Smooth muscle cell of the brain vasculature (primary cell): ENCODE measurements at regions not wholly inside any gene's neighbourhood (a gene's known extent, or its start where the extent isn't known, plus 50 kb on each side); places are given as distances from the start of the nearest gene placed in this dataset.
"Not testable (repeated sequence)": the region's sequence is repeated elsewhere in the genome, so short reads cannot be mapped to it uniquely, and the experiment has no call there.

Source experiments
- DNase-seq: peaks from one replicate; pipeline ENCODE4 v3.0.0-alpha.2; 2012; ENCODE audit warnings: low read depth, low spot score

DNA sequence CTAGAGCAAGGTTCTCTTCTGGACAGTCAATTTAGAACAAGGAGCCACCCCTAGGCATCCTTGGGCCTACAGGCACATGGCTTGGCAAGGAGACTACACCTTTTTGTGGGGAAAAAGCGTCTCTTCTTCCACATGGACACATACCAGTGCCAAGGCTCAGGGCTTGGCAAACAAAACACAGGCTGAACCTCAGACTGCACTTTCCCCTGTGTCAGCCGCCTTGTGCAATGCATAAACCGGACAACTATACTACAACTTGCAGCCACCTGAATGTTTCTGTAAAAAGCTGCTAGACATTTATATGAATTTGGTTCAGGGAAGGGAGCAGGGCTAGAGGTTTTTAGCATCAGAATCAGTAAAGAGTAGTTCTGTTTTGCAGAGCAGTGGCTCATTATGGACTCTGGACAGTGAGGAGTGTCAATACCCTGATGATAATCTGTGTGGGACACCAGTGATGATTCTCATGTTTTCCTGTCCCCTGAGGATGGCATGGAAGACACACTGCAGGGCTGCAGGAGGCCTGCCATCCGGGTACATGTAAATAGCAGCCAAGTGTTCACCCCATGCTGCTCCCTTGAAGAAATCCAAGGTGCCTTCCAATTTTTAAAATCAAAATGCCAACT, 118.9 kb downstream of the GATA3 start:
- no peak for DNase-seq

DNA sequence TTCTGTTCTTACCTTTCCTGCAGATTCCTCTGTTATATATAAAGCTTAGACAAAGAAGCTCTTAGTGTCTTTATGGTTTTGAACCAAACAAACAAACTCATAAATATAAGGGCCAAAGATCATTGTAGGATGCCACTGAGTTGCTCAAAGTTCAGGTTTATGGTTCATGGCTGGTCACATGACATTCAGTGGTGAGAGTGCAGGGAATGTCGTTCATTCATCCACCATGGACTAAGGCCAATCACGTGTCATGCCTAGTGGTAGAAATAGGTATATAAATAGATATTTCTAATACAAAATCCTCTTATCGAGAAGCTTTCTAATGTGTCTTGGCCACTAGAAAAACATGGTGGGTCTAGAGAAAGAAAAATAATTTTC, 119.4 kb downstream of the GATA3 start:
- DNase-seq = no peak

DNA sequence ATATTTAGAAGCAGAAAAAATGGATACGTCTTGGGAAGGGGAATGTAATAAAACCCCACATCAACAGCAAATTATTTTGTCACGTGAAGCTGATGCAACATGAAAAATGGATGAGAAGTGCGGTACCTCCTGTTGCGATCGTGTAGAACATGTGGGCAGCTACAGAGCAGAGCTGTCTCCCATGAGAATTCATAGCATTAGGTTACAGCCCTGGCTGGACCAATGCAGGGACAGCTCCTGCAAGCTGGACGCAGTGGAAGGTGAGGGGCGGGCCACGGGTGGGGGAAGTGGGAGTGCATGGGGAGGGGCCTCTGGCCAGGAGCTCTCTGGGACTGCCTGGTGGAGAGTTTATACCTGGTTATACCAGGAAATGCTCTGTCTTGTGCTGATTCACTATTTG, 120.3 kb downstream of the GATA3 start:
- no peak for DNase-seq

DNA sequence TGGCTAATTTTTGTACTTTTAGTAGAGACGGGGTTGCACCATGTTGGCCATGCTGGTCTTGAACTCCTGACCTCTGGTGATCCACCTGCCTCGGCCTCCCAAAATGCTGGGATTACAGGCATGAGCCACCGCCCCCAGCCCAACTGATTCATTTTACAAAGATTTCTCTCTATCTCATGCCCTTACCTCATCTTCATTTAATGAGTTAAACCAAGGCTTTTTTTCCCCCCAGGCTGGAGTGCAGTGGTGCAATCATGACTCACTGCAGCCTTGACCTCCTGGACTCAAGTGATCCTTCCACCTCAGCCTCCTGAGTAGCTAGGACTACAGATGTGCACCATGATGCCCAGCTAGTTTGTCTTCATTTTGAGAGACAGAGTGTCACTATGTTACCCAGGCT, 123.0 kb downstream of the GATA3 start:
- DNase-seq = not testable (repeated sequence)

DNA sequence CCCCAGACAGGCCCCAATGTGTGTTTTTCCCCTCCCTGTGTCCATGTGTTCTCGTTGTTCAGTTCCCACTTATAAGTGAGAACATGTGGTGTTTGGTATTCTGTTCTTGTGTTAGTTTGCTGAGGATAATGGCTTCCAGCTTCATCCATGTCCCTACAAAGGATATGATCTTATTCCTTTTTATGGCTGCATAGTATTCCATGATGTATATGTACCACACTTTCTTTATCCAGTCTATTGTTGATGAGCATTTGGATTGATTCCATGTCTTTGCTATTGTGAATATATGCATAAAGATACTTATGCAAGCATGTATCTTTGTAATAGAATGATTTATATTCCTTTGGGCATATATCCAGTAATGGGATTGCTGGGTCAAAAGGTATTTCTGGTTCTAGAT, 125.3 kb downstream of the GATA3 start:
- DNase-seq = not testable (repeated sequence)

DNA sequence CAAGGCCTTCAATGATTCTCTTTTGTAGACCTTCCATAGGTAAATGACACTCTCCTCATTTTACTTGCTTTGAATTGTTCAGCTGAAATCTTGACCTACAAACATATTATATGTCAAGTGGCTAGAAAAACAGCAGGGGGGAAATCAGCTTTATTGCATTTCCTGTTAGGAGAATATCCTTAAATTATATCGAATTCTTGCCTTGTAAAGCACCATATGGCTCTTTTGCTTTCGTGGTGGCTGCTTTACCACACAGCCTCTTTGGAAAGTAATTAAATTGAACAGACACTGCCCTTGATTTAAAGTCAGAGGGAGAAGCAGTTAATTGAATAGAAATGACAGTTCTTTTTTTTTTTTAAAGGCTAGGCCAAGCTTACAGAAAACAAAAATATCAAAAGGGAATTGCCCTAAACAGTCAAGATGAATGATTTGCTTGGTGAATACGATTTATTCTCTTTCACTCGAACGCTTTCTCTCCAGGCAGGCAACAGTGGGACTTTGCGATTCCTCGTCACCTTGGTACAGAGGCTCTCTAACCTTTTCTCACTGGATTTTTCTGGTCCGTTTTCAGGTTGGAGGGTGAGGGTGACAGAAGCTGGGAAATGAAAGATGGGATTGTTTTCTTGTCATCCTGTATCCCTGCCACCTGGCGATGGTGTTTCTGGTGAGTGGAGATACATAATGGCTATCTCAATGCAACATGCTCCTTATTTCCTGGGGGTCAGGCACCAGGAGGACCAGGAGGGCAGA, 126.0 kb downstream of the GATA3 start:
- DNase-seq = no peak

DNA sequence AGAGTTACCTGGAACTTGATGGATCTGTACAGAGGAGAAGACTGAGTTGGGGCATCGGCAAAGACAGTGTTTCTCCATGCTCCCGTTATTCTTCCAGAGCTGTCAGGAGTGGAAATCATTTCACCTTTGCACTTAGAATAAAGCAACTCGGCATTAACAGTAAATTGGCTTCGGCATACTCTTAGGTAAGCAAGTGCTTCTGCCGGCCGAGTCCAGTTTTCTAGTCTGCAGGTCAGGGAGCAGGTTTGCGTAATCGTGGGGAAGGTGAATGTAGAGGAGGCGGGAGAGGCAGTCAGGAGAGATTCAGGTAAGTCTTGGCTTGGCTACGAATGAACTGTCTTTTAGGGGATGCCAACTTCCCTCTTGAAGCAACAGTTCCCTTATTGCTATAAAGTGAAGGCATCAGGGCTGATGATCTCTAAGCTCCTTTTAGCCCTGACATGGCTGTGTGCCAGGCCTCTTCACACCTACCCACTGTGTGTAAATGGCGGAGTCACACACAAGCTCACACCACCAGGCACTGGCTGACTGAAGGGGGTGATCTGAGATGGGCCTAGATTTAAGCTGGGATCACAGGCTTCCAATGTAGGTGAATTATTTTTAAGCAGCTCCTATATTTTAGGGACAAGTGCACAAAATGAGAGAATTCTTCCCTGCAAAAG, 127.1 kb downstream of the GATA3 start:
- DNase-seq = no peak

DNA sequence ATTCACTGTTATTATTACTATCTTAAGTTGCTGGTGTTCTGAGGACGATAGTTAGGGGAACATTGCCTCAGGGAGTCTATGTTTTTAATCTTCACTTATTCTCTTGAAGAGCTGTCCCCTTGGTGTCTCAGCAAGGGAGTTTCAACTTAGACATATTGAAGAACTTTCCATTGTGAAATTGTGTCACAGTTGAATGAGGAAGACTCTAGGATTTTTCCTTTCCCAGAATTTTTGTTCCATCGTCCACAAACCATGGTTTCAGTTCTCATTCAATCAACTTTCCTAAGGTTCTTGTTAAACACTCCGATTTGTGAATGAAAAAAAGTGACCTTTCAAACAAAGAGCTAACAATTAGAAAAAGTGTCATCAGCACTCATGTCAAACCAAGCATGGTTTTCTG, 128.3 kb downstream of the GATA3 start:
- no peak for DNase-seq

DNA sequence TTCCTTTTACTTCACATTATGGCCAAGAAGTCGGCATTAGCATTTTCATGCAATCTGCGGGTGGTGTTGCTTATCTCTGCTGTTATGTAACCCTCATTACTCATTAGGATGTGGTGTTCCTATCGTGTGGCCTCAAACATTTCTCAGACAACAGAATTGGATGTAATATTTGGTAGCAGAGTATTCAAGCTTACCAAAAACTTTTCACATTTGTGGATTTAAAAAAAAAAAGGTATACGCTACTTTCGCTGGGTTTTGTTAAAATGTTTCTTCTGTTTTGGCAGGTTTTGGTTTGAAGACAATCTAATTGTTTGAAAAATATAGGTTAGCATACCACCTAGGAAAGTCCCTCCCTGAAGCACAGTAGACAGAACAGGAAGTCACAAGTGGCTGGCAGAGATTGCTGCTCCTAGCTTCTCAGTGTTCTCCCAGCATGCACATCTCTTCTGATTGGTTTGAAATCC, 128.8 kb downstream of the GATA3 start:
- DNase-seq = no peak

DNA sequence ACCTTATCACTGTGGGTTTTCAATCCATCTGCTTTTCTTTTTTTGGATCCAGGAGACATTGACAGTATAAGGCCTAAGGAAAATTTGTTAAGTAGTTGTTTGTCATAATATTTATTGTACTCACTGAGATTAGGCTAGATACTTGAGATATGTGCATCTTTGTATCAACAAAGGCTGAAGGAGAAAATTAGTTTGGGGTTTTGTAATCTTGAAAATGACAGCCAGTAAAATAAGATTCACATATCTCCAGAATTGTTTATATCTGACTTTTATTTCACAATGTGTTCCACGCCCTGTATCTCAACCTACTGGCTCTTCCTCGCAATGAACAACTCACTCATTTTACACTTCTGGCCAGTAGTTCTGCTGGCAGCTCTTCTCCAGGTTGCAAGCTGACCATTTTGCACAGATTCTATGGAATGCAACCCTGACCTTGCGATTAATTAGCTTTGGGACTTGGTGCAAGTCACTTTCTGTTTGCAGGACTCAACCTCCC, 132.7 kb downstream of the GATA3 start:
- DNase-seq = no peak

DNA sequence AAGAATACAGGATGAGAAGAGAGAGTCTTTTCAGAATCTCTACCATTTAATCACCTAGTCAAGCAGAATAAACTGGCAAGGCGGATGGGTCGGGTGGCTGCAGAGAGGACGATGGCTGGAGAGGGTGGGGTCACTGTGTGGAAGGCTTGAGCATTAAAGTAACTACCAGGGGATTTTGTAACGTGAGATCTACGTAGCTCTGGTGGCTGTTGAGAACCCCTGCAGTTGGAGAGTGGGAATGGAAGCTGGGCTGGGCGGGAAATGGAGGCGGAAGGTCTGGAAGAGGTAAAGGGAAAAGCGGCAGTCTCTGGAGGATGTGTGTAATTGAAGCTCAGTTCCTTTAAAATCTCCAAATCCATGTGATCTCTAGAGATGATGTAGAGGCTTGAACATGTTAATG, 135.0 kb downstream of the GATA3 start:
- no peak for DNase-seq

DNA sequence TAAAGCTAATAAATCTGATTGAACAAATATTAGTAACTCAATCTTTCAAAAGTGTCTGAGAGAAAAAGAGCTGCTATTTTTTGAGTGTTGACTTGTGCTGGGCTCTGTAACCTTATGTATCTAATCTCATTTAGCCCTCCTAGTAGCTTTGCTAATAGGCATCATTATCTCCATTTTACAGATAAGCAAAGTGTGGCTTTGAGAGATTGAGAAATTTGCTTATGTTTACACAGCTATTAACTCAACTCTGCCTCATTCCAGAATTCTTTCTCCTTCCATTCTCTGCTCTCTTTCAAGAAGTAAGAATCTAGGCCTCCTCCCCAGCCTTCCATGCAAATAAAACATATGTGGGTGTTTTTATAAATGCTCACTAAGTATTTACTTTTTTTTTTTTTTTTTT, 137.8 kb downstream of the GATA3 start:
- DNase-seq = no peak

DNA sequence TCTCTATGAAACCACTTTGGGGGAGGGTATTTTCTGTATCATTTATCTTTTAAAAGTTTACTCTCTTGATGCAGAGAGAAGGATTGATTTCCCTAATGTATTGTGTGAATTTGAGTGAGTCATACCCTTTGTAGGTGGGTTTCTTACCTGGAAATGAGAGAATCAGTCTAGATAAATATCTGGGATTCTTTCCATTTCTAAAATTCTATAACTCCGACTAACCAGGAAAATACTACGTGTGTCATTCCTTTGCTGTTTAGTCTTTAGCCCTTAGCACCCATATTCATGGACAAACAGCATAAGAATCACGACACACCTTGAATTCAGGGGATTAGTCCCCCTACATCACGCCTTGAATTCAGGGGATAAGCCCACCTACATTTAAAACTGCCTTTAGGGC, 139.1 kb downstream of the GATA3 start:
- no peak for DNase-seq

DNA sequence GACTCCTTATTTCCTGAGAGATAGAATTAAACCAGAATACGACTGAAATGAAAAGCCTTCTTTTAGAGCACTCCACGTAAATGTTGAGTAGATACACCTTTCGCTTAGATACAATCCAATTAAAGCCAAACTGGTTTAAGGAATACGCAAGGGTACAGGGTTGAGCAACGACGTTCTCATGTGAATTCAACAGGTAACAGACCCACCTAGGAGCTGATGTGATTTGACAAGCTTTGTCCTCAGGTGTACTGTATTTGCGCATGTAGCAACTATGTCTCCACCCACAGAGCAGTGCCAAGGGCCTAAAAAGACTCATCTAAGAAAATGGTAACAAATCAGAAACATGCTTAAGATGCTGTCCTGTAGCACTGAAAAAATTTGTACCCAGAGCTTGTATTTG, 139.6 kb downstream of the GATA3 start:
- no peak for DNase-seq

DNA sequence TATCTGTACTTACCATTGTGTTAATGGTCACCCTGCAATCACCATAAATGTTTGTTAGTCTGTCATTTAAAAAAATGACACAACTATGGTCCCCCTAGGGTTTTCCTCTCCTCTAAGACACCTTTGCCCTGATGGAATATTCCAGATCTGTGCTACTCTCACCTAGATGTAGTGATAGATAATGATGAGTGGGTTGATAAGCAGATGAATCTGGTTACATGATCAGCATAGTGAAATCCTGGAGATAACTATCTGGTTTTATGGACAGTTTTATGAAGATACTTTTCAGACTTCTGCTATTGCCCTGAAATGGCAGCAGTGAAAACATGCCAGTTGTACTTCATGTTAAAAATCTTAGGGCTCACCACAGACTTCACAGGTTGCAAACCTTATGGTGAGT, 152.4 kb downstream of the GATA3 start:
- DNase-seq = no peak

DNA sequence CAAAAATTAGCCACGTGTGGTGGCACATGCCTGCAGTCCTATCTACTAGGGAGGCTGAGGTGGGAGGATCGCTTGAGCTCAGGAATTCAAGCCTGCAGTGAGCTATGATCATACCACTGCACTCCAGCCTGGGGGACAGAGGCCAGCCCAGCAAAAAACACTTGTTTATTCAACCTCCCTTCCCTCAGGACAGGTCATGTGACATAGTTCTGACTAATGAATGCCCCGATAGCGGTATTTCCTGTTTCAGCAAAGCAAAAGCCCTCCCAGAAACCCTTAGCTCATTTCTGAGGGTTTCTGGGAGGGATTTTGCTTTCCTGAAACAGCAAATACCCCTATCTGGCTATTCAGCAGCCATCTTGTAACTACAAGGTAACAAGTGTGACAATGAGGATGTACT, 157.1 kb downstream of the GATA3 start:
- no peak for DNase-seq

DNA sequence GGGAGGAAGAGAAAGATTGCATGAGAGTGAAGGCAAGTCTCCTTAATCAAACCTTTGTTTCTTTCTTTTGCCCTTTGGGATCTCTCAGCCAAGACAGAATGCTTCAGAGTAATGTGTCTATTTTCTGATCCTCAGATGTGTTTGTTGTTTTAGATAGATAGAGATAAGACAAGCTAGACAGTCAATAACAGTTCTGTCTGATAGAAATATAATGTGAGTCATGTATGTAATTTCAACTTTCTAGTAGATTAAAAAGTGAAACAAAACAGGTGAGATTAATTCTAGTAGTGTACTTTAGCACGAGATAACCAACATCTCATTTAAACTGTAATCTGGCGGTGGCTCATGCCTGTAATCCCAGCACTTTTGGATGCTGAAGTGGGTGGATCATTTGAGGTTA, 159.2 kb downstream of the GATA3 start:
- no peak for DNase-seq

DNA sequence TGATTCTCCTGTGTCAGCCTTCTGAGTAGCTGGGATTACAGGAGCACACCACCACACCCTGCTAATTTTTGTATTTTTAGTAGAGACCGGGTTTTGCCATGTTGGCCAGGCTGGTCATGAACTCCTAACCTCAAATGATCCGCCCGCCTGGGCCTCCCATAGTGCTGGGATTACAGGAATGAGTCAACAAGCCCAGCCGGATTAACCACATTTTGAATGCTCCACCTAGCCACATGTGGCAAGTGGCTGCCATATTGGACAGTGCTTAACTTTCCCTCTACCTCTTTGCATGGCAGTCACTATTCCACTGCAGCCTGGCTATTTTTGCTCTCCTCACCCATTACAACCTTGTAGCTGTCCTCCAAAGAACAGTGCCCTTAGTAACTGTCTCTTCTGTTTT, 160.1 kb downstream of the GATA3 start:
- no peak for DNase-seq

DNA sequence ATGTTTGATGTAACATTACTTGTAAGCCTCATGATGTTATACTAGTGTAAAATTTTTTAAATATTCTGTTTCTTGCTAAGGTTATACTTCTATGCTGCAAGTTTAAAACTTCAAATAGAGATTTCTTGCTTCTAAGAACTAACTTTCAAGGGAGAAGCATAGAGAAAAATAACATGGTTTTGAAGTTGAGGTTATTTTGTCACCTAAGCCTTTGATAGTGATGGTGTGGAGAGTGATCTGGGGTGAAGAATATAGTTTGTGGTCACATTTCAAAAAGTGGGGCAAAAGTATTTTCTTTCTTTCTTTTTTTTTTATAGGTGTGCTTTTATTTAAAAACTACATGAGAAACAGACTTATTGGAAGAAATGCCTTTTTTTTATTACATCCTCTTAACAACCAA, 162.4 kb downstream of the GATA3 start:
- no peak for DNase-seq

DNA sequence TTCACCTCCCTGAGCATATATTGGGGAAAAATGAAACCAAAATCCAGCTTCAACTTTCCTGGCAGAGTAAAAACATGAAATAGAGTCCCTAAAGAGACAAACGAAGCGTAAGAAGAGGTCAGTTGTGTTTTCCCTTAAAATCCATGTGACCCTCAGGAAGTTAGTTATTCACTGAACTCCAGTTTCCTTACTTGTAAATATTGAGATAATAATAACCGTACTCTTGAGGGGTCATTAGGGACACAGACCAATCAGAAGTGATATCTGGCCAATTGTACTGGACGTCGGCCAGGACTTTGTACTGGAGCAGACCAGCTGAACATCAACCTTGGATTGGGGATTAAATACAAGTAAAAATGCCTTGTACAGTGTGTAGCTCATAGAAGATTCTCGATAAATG, 167.0 kb downstream of the GATA3 start:
- no peak for DNase-seq

DNA sequence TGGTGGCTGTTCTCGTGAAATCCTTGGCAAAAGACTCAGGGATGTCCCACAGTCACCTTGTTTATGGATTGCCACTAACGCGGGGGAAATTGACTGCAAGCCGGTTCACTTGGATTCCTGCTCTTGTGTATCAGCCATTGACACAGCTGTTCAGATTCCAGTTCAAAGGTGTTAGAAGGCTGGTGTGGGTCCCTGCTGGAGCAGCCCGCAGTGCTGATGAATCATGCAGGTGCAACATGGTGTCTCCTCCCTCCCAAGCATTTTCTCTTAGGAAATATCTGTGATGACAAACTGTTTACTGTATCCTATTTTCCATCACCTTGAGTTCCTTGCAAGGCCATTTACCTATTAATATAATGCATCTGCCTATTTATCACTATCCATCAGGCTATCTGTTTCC, 170.1 kb downstream of the GATA3 start:
- DNase-seq = no peak

DNA sequence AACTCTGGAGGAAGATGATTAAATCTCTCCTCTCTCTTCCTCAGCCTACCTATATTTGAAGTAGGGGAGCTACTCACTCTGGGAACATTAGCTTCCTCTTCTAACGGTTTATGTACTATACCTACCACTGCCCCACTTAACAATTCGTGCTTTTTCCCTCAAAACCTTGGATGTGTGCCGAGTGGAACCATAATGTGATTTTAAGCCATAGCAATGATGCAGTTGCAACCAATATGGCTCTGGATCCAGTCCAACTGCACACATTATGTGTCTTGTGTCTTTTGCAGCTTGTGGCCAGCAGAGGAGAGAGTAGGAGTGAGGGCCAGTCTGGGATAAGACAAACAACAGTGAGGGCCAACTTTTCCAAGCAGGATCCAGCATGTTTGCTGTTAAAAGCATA, 170.7 kb downstream of the GATA3 start:
- DNase-seq = no peak

DNA sequence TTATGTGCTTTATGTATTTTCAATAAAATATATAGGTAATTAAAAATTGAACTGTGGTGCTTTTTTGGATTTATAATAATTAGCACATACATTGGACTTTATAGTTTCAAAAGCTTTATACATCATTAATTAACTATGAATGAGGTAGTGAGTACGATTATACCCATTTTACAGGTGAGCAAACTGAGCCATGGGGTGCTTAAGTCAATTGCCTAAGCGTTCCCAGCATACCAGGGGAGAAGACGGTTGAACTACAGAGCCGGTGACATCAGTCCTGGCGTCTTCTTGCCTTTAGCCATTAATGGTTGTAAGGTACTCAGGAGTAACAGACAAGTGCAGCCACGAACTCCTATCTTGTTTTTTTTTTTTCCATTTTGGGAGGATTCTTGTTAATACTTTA, 172.8 kb downstream of the GATA3 start:
- DNase-seq = no peak
